ENCODE measurements at regions not wholly inside any gene's neighbourhood (a gene's known extent, or its start where the extent isn't known, plus 50 kb on each side); places are given as distances from the start of the nearest gene placed in this dataset.

DNA sequence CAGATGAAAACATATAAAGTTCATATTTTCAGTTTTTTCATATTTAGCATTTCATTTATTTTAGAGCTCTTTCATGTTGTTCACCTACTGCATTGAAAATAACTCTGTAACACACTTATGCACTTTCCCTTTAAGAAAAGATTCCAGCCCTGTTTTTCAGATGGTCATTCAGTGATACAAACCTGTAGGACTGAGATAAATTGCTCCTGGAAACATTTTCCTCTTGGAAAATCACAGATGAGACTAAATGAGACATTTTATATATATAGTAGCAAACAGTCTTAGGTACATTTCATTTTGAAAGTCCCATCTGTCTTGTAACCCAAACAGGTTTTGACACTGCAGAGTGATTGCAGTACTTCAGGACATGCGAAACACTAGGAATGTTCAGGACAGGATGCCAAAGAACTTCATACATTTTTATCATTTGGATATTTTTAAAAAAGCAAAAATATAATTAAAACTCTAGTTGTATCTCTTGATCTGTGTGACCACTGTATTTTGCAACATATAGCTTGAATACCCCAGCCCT, 412.4 kb downstream of the MTX2 start (continued):
- TF ChIP-seq, protein P1, sequence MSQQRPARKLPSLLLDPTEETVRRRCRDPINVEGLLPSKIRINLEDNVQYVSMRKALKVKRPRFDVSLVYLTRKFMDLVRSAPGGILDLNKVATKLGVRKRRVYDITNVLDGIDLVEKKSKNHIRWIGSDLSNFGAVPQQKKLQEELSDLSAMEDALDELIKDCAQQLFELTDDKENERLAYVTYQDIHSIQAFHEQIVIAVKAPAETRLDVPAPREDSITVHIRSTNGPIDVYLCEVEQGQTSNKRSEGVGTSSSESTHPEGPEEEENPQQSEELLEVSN (IDR thresholded peaks at IDR 0.05; ENCODE audit: borderline replicate concordance, low read depth), result no peak
- TF ChIP-seq TFCP2L1 (CRISPR knock-in tag; IDR thresholded peaks at IDR 0.05), result no peak

DNA sequence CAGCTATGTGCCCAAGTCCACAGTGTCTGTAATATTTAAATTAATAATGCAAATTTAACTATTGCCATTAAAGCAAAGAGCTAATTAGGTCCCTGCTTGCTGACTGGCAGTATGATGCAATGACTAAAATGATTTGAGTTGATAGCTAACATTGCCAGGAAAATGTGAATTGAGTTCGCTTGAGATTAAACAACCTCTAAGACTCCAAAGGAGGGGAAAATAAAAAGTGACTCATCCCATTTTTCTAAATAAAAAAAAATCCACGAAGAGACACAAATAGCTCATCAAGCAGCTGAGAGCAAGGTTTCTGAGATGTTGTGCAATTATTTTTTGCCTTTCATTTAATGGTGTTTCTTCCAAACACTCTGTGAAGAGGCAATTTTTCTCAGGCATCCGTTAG, 413.0 kb downstream of the MTX2 start:
- Histone ChIP-seq H3K4me3 (no peak overlapping the region), H3K9me3 (no peaks in the 10 kb centered on the region), H3K4me2 (no peak overlapping the region), H3K27ac (no peak overlapping the region), H3K4me1 (no peaks in the 10 kb centered on the region)
- ChIA-PET CTCF (interaction anchor here (1.4 to 3.0 kb wide), 2 partner anchors 28 to 30 kb away, joined by 5 to 16 read pairs; no protein-coding TSS in a partner anchor), POLR2A (no interaction called here)
- no peak for ATAC-seq
- FAIRE-seq, result no peak
- TF ChIP-seq TP53 (CRISPR knock-in tag; IDR thresholded peaks at IDR 0.05) (no peak), HDAC2 (IDR thresholded peaks at IDR 0.05) (no peak), TFCP2L1 (CRISPR knock-in tag; IDR thresholded peaks at IDR 0.05) (no peak), NPAS2 (CRISPR knock-in tag; IDR thresholded peaks at IDR 0.05; ENCODE audit: borderline replicate concordance) (no peak)
- TF ChIP-seq, protein P2, sequence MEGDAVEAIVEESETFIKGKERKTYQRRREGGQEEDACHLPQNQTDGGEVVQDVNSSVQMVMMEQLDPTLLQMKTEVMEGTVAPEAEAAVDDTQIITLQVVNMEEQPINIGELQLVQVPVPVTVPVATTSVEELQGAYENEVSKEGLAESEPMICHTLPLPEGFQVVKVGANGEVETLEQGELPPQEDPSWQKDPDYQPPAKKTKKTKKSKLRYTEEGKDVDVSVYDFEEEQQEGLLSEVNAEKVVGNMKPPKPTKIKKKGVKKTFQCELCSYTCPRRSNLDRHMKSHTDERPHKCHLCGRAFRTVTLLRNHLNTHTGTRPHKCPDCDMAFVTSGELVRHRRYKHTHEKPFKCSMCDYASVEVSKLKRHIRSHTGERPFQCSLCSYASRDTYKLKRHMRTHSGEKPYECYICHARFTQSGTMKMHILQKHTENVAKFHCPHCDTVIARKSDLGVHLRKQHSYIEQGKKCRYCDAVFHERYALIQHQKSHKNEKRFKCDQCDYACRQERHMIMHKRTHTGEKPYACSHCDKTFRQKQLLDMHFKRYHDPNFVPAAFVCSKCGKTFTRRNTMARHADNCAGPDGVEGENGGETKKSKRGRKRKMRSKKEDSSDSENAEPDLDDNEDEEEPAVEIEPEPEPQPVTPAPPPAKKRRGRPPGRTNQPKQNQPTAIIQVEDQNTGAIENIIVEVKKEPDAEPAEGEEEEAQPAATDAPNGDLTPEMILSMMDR (IDR thresholded peaks at IDR 0.05), result no peak
- TF ChIP-seq, protein P1 (IDR thresholded peaks at IDR 0.05; ENCODE audit: borderline replicate concordance, low read depth), result no peak
- WGBS (ENCODE audit: missing lambda C conversion rate), result 14% methylated on average over 3 of the region's 3 CpGs
- DNase-seq (ENCODE audit: low read depth in 1 of 2, low spot score in 1 of 2), result no peak

DNA sequence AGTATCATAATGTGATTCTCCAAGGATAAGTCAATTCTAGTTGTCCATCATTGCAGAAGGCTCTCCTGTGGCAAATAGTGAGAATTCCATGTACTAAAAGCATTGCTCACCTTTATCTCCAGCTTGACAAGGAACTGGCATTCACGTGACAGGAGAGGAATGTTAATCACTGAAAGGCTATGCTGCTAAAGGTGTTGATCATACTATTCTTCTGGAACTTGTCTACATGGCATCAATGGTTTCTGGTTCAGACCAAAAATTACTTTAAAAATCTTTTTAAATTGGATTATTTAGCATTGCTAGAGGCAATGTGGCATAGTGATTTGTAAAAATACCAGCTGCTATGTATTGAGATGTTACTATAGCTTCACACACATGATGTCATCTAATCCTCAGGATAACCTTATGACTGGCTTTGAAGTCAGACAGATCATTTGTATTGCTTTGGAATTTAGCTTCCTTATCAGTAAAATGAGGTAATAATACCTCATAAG, 414.4 kb downstream of the MTX2 start:
- POLR2A ChIA-PET, result no interaction called here
- no peak for FAIRE-seq
- CTCF ChIA-PET, result interaction anchor here (0.7 kb wide), 1 partner anchor 465 kb away, joined by 3 read pairs; no protein-coding TSS in a partner anchor
- no peaks in the 10 kb centered on the region for H3K9me3 ChIP-seq
- no peak overlapping the region for H3K4me3 ChIP-seq
- H3K4me1 ChIP-seq, result no peaks in the 10 kb centered on the region
- 9% methylated on average over 1 of the region's 1 CpG for WGBS (ENCODE audit: missing lambda C conversion rate)
- DNase-seq (ENCODE audit: low read depth in 1 of 2, low spot score in 1 of 2), result no peak
- no peak for TF ChIP-seq KDM1A (IDR thresholded peaks at IDR 0.05; ENCODE audit: low read depth)
- no peak overlapping the region for H3K4me2 ChIP-seq
- no peak for ATAC-seq
- H3K27ac ChIP-seq, result no peak overlapping the region

DNA sequence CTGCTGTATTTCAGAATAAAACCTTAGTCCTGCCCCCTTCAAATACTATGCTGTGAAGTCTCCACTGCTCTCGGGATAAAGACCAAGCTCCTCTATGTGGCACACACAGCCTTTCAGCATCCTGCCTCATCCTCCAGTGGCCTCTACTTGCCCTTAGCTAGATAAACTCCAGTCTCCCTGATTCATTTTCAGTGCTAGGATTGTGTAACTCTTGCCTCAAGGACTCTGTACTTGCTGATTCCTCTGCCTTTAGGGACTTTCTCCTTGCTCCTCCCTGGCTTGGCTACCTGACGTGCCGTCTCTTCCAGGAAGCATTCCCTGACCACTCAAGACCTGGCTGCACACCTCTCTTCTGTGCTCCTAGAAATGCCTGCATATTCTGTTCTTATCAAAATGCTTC, 416.7 kb downstream of the MTX2 start:
- CTCF ChIA-PET, result interaction anchor here (1.6 kb wide), 1 partner anchor 559 kb away, joined by 4 read pairs; no protein-coding TSS in a partner anchor
- H3K27ac ChIP-seq, result no peak overlapping the region
- H3K4me1 ChIP-seq, result no peaks in the 10 kb centered on the region
- no peak overlapping the region for H3K4me2 ChIP-seq
- ATAC-seq (no peak), DNase-seq (ENCODE audit: low read depth in 1 of 2, low spot score in 1 of 2) (no peak), FAIRE-seq (no peak)
- WGBS (ENCODE audit: missing lambda C conversion rate), result 62% methylated on average over 3 of the region's 3 CpGs
- H3K9me3 ChIP-seq, result no peaks in the 10 kb centered on the region
- H3K4me3 ChIP-seq, result no peak overlapping the region
- POLR2A ChIA-PET, result no interaction called here
- TF ChIP-seq, protein P3, sequence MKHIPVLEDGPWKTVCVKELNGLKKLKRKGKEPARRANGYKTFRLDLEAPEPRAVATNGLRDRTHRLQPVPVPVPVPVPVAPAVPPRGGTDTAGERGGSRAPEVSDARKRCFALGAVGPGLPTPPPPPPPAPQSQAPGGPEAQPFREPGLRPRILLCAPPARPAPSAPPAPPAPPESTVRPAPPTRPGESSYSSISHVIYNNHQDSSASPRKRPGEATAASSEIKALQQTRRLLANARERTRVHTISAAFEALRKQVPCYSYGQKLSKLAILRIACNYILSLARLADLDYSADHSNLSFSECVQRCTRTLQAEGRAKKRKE (CRISPR knock-in tag; IDR thresholded peaks at IDR 0.05; ENCODE audit: low read depth), result no peak
- TF ChIP-seq JUNB (IDR thresholded peaks at IDR 0.05) (no peak), ZSCAN20 (CRISPR knock-in tag; IDR thresholded peaks at IDR 0.05) (no peak), HOXB5 (CRISPR knock-in tag; IDR thresholded peaks at IDR 0.05) (no peak), CBX2 (IDR thresholded peaks at IDR 0.05; ENCODE audit: borderline replicate concordance, low read depth) (no peak), KDM5A (IDR thresholded peaks at IDR 0.05) (no peak), RCOR1 (IDR thresholded peaks at IDR 0.05; ENCODE audit: low read depth, low read length) (no peak), BHLHE40 (IDR thresholded peaks at IDR 0.05; ENCODE audit: low read depth, low read length) (no peak), JUN (IDR thresholded peaks at IDR 0.05) (no peak), NR3C1 (IDR thresholded peaks at IDR 0.05) (no peak), SMC3 (IDR thresholded peaks at IDR 0.05) (no peak), EHMT2 (IDR thresholded peaks at IDR 0.05; ENCODE audit: low read depth) (no peak), SREBF2 (IDR thresholded peaks at IDR 0.05) (no peak), RFX5 (IDR thresholded peaks at IDR 0.05) (no peak)
- TF ChIP-seq, protein P4, sequence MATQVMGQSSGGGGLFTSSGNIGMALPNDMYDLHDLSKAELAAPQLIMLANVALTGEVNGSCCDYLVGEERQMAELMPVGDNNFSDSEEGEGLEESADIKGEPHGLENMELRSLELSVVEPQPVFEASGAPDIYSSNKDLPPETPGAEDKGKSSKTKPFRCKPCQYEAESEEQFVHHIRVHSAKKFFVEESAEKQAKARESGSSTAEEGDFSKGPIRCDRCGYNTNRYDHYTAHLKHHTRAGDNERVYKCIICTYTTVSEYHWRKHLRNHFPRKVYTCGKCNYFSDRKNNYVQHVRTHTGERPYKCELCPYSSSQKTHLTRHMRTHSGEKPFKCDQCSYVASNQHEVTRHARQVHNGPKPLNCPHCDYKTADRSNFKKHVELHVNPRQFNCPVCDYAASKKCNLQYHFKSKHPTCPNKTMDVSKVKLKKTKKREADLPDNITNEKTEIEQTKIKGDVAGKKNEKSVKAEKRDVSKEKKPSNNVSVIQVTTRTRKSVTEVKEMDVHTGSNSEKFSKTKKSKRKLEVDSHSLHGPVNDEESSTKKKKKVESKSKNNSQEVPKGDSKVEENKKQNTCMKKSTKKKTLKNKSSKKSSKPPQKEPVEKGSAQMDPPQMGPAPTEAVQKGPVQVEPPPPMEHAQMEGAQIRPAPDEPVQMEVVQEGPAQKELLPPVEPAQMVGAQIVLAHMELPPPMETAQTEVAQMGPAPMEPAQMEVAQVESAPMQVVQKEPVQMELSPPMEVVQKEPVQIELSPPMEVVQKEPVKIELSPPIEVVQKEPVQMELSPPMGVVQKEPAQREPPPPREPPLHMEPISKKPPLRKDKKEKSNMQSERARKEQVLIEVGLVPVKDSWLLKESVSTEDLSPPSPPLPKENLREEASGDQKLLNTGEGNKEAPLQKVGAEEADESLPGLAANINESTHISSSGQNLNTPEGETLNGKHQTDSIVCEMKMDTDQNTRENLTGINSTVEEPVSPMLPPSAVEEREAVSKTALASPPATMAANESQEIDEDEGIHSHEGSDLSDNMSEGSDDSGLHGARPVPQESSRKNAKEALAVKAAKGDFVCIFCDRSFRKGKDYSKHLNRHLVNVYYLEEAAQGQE (IDR thresholded peaks at IDR 0.05), result no peak
- TF ChIP-seq, protein P5, sequence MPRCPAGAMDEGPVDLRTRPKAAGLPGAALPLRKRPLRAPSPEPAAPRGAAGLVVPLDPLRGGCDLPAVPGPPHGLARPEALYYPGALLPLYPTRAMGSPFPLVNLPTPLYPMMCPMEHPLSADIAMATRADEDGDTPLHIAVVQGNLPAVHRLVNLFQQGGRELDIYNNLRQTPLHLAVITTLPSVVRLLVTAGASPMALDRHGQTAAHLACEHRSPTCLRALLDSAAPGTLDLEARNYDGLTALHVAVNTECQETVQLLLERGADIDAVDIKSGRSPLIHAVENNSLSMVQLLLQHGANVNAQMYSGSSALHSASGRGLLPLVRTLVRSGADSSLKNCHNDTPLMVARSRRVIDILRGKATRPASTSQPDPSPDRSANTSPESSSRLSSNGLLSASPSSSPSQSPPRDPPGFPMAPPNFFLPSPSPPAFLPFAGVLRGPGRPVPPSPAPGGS (IDR thresholded peaks at IDR 0.05), result no peak

All from A549 (cell line).